SK-N-SH (cell line): ENCODE measurements at regions not wholly inside any gene's neighbourhood (a gene's known extent, or its start where the extent isn't known, plus 50 kb on each side); places are given as distances from the start of the nearest gene placed in this dataset.

Experiments
- CTCF ChIA-PET: fragments of 300-600, 350-600 bp; formaldehyde crosslinking; extraction: SDS; loops from one replicate; lab custom pipeline; 2021; lab: Yijun Ruan, JAX
- POLR2A ChIA-PET: fragments of 350-600 bp; sonication (Branson Sonifier 250); formaldehyde crosslinking; extraction: SDS; loops from one replicate; lab custom pipeline; 2020; ENCODE audit warnings: antibody characterized with exemption, inconsistent platforms; lab: Yijun Ruan, JAX
- DNase-seq: peaks from one replicate; pipeline ENCODE4 v3.0.0; 2012
- H2AFZ ChIP-seq: fragments of 200-600 bp; sonication (generic); 2 replicates; pipeline ENCODE4 v1.8.1; 2016; ENCODE audit warnings: antibody characterized with exemption, mild to moderate bottlenecking, low read depth
- H3F3A ChIP-seq: fragments of 200-600 bp; sonication (generic); replicated peaks from 2 replicates; pipeline ENCODE3; 2016; ENCODE audit warnings: antibody characterized with exemption, mild to moderate bottlenecking; ENCODE audit not compliant: insufficient read depth
- H3K27ac ChIP-seq, 2 experiments: fragments of 200-500 bp in 1 of 2; fragments of 200-600 bp in 1 of 2; sonication (Bioruptor generic) in 1 of 2; sonication (generic), shearing (Covaris generic) in 1 of 2; 2 replicates each; pipeline versions ENCODE4 v1.5.1 to v1.6.1; 2014 to 2016; ENCODE audit warnings: low read depth in 2 of 2, inconsistent platforms in 1 of 2, low read length in 1 of 2, mild to moderate bottlenecking in 1 of 2, mixed read lengths in 1 of 2
- H3K27me3 ChIP-seq: fragments of 200-600 bp; sonication (generic), shearing (Covaris generic); 2 replicates; pipeline ENCODE4 v1.6.1; 2016; ENCODE audit warnings: mixed run types; ENCODE audit not compliant: insufficient read depth
- H3K36me3 ChIP-seq, 2 experiments: fragments of 200-500 bp in 1 of 2; fragments of 200-600 bp in 1 of 2; sonication (Bioruptor generic) in 1 of 2; sonication (generic) in 1 of 2; replicated peaks in 1 of 2; 2 replicates each; pipeline versions ENCODE3 to v1.5.1; 2014 to 2016; ENCODE audit warnings: low read length in 1 of 2, mild to moderate bottlenecking in 1 of 2; ENCODE audit not compliant: insufficient read depth in 2 of 2, control insufficient read depth in 1 of 2
- H3K4me1 ChIP-seq, 2 experiments: fragments of 200-500 bp in 1 of 2; fragments of 200-600 bp in 1 of 2; sonication (Bioruptor generic) in 1 of 2; sonication (generic), shearing (Covaris generic) in 1 of 2; 2 replicates each; pipeline versions ENCODE4 v1.5.1 to v1.6.1; 2014 to 2016; ENCODE audit warnings: low read depth in 1 of 2, low read length in 1 of 2, mixed run types in 1 of 2; ENCODE audit not compliant: insufficient read depth in 2 of 2, control insufficient read depth in 1 of 2
- H3K4me2 ChIP-seq: fragments of 200-600 bp; sonication (generic), shearing (Covaris generic); 2 replicates; pipeline ENCODE4 v1.6.1; 2017; ENCODE audit warnings: mixed run types
- H3K4me3 ChIP-seq, 2 experiments: fragments of 200-500 bp in 1 of 2; fragments of 200-600 bp in 1 of 2; sonication (Bioruptor generic) in 1 of 2; sonication (generic), shearing (Covaris generic) in 1 of 2; 2 replicates each; pipeline versions ENCODE4 v1.5.1 to v1.8.1; 2014 to 2016; ENCODE audit warnings: low read depth in 2 of 2, inconsistent platforms in 1 of 2, low read length in 1 of 2, mild to moderate bottlenecking in 1 of 2, mixed read lengths in 1 of 2, moderate library complexity in 1 of 2
- H3K79me2 ChIP-seq: fragments of 200-600 bp; sonication (generic); 2 replicates; pipeline ENCODE4 v1.8.1; 2017; ENCODE audit warnings: mild to moderate bottlenecking; ENCODE audit not compliant: insufficient read depth
- H3K9ac ChIP-seq: fragments of 200-600 bp; sonication (generic); 2 replicates; pipeline ENCODE4 v1.6.1; 2017; ENCODE audit warnings: mixed run types
- H3K9me2 ChIP-seq: fragments of 200-600 bp; sonication (generic); 2 replicates; pipeline ENCODE4 v1.6.1; 2017; ENCODE audit warnings: mixed run types
- H3K9me3 ChIP-seq: fragments of 200-600 bp; sonication (generic); 2 replicates; pipeline ENCODE4 v1.6.1; 2017; ENCODE audit warnings: mixed run types, mild to moderate bottlenecking, moderate library complexity
- H4K20me1 ChIP-seq: fragments of 200-600 bp; sonication (generic); 2 replicates; pipeline ENCODE4 v1.6.1; 2017; ENCODE audit warnings: mild to moderate bottlenecking, mixed run types; ENCODE audit not compliant: insufficient read depth
- CHD2 ChIP-seq: fragments of 150-350 bp; IDR thresholded peaks from 2 replicates; pipeline ENCODE4 v1.6.1; 2018; ENCODE audit warnings: low read length; ENCODE audit not compliant: partially characterized antibody
- ELF1 ChIP-seq: IDR thresholded peaks from 2 replicates; pipeline ENCODE4 v1.4.0; 2012
- FOSL2 ChIP-seq: IDR thresholded peaks from 2 replicates; pipeline ENCODE4 v1.4.0; 2012; ENCODE audit warnings: low read depth, mild to moderate bottlenecking, moderate library complexity, borderline replicate concordance
- FOXJ3 ChIP-seq: sonication (generic); formaldehyde crosslinking; IDR thresholded peaks from 2 replicates; pipeline ENCODE4 v1.5.1; 2020; ENCODE audit warnings: mild to moderate bottlenecking, missing genetic modification reagents
- GABPA ChIP-seq: IDR thresholded peaks from 2 replicates; pipeline ENCODE4 v1.4.0; 2012; ENCODE audit warnings: low read depth, mild to moderate bottlenecking
- GATA2 ChIP-seq: sonication (generic); formaldehyde crosslinking; IDR thresholded peaks from 2 replicates; pipeline ENCODE4 v1.5.0; 2020; ENCODE audit warnings: mild to moderate bottlenecking, missing genetic modification reagents
- JUND ChIP-seq: IDR thresholded peaks from 2 replicates; pipeline ENCODE4 v1.4.0; 2012
- MEF2A ChIP-seq: IDR thresholded peaks from 2 replicates; pipeline ENCODE4 v1.4.0; 2012; ENCODE audit warnings: low read depth, borderline replicate concordance
- MXI1 ChIP-seq: IDR thresholded peaks from 2 replicates; pipeline ENCODE4 v1.6.1; 2012; ENCODE audit warnings: mild to moderate bottlenecking, low read depth, low read length, improper control_type of control experiment
- NFIC ChIP-seq: IDR thresholded peaks from 2 replicates; pipeline ENCODE4 v1.4.0; 2012; ENCODE audit warnings: borderline replicate concordance
- RAD21 ChIP-seq: IDR thresholded peaks from 2 replicates; pipeline ENCODE4 v1.6.1; 2012; ENCODE audit warnings: mild to moderate bottlenecking, low read length
- RCOR1 ChIP-seq: fragments of 150-350 bp; IDR thresholded peaks from 2 replicates; pipeline ENCODE4 v1.6.1; 2017; ENCODE audit warnings: antibody characterized with exemption, low read length
- RXRA ChIP-seq: IDR thresholded peaks from 2 replicates; pipeline ENCODE4 v1.4.0; 2012; ENCODE audit warnings: low read depth, mild to moderate bottlenecking, borderline replicate concordance
- SIN3A ChIP-seq: IDR thresholded peaks from 2 replicates; pipeline ENCODE4 v1.6.1; 2012; ENCODE audit warnings: low read depth, mild to moderate bottlenecking, low read length, moderate library complexity, borderline replicate concordance
- SMC3 ChIP-seq: IDR thresholded peaks from 2 replicates; pipeline ENCODE4 v1.6.1; 2012; ENCODE audit warnings: low read depth, low read length, improper control_type of control experiment
- TAF1 ChIP-seq: IDR thresholded peaks from 2 replicates; pipeline ENCODE4 v1.6.1; 2012; ENCODE audit warnings: low read depth, mild to moderate bottlenecking, low read length, moderate library complexity, borderline replicate concordance
- WGBS: methylation state at CpG from one replicate; pipeline ENCODE4 v1.1.6; 2017; ENCODE audit warnings: low lambda C conversion rate; 5-methylcytosine and 5-hydroxymethylcytosine counted together
- TF ChIP-seq, protein P1 (sequence below): IDR thresholded peaks from 2 replicates; pipeline ENCODE4 v1.4.0; 2012; ENCODE audit warnings: low read depth, borderline replicate concordance
- TF ChIP-seq, protein P2 (sequence below): fragments of 150-350 bp; IDR thresholded peaks from 2 replicates; pipeline ENCODE4 v1.6.1; 2017; ENCODE audit warnings: antibody characterized with exemption, low read length, low read depth, borderline replicate concordance
- TF ChIP-seq, protein P3 (sequence below): IDR thresholded peaks from 2 replicates; pipeline ENCODE4 v1.4.0; 2012; ENCODE audit warnings: low read depth, borderline replicate concordance
- TF ChIP-seq, protein P4 (sequence below): fragments of 150-350 bp; IDR thresholded peaks from 2 replicates; pipeline ENCODE4 v1.6.1; 2016; ENCODE audit warnings: mild to moderate bottlenecking, low read depth, low read length
- TF ChIP-seq, protein P5 (sequence below): IDR thresholded peaks from 2 replicates; pipeline ENCODE4 v1.6.1; 2012; ENCODE audit warnings: mild to moderate bottlenecking, low read depth, low read length, moderate library complexity

DNA sequence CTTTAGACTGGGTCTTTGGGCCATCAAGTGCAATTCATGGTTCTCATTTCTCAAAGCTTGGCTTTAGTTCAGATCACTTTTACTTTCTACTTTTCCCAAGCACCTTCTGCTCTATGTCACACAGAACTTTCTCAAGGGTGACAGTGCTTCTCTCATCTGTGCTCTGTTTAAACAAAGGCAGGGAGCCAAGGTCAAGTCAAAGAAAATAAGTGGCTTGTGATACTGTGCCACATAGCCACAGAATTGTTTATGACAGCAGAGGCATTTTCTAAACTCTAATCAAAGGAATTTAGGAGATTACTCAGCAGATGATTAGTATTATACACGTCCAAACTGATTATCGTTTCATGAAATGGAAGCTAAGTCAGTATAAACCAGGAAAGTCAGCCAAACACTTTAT, 348.0 kb downstream of the HDGFL1 start (continued):
- TF ChIP-seq, protein P1, sequence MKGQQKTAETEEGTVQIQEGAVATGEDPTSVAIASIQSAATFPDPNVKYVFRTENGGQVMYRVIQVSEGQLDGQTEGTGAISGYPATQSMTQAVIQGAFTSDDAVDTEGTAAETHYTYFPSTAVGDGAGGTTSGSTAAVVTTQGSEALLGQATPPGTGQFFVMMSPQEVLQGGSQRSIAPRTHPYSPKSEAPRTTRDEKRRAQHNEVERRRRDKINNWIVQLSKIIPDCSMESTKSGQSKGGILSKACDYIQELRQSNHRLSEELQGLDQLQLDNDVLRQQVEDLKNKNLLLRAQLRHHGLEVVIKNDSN = no peak
- no peak for TF ChIP-seq MXI1
- no peak for TF ChIP-seq SMC3
- TF ChIP-seq RCOR1 = no peak
- TF ChIP-seq, protein P2, sequence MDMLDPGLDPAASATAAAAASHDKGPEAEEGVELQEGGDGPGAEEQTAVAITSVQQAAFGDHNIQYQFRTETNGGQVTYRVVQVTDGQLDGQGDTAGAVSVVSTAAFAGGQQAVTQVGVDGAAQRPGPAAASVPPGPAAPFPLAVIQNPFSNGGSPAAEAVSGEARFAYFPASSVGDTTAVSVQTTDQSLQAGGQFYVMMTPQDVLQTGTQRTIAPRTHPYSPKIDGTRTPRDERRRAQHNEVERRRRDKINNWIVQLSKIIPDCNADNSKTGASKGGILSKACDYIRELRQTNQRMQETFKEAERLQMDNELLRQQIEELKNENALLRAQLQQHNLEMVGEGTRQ = no peak
- TF ChIP-seq SIN3A = no peak
- peak; percentile 62; the same call in 1 of the 2 replicates for TF ChIP-seq NFIC
- TF ChIP-seq, all 33 proteins: peak for 8

DNA sequence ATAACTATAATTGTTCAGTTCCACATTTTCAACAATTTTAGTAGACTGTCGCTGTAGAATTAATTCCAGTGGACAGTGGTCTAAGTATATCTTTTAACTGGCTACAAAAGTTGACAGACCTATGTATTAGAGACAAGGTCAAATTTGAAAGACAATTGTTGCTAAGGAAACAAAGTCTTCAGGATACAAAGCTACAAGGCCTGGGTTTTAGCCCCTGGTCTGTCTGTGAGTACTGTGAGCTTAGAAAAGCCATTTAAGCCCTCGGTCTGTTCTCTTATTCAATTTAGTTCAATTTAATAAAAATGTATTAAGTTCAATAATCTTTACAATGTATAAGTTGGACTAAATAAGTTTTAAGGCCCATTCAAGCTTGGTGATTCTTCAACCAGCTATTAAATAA, 352.5 kb downstream of the HDGFL1 start:
- no peak overlapping the region; a peak in 1 of 4 replicates for H3K27ac ChIP-seq
- H3K4me2 ChIP-seq = no peak overlapping the region
- H3K4me1 ChIP-seq = peaks cover 0 to 20% of the 10 kb centered on the region in 2 experiments; a peak in 2 of 4 replicates
- H3K79me2 ChIP-seq = no peaks in the 10 kb centered on the region
- no peak for DNase-seq
- no peak overlapping the region for H2AFZ ChIP-seq
- H3K36me3 ChIP-seq = no peaks in the 10 kb centered on the region
- CTCF ChIA-PET = no interaction called here
- no peaks in the 10 kb centered on the region for H3K27me3 ChIP-seq
- H3K9me2 ChIP-seq = no peaks in the 10 kb centered on the region
- WGBS = 77% methylated on average over 2 of the region's 2 CpGs
- TF ChIP-seq ELF1 (no peak), MXI1 (no peak), JUND (no peak), FOXJ3 (CRISPR knock-in tag) (no peak), RXRA (no peak), GATA2 (no peak), CHD2 (no peak), NFIC (no peak), GABPA (no peak), TAF1 (no peak), MEF2A (no peak), SIN3A (no peak), FOSL2 (no peak), RAD21 (no peak)
- TF ChIP-seq, protein P3, sequence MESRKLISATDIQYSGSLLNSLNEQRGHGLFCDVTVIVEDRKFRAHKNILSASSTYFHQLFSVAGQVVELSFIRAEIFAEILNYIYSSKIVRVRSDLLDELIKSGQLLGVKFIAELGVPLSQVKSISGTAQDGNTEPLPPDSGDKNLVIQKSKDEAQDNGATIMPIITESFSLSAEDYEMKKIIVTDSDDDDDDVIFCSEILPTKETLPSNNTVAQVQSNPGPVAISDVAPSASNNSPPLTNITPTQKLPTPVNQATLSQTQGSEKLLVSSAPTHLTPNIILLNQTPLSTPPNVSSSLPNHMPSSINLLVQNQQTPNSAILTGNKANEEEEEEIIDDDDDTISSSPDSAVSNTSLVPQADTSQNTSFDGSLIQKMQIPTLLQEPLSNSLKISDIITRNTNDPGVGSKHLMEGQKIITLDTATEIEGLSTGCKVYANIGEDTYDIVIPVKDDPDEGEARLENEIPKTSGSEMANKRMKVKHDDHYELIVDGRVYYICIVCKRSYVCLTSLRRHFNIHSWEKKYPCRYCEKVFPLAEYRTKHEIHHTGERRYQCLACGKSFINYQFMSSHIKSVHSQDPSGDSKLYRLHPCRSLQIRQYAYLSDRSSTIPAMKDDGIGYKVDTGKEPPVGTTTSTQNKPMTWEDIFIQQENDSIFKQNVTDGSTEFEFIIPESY = no peak
- TF ChIP-seq, protein P4, sequence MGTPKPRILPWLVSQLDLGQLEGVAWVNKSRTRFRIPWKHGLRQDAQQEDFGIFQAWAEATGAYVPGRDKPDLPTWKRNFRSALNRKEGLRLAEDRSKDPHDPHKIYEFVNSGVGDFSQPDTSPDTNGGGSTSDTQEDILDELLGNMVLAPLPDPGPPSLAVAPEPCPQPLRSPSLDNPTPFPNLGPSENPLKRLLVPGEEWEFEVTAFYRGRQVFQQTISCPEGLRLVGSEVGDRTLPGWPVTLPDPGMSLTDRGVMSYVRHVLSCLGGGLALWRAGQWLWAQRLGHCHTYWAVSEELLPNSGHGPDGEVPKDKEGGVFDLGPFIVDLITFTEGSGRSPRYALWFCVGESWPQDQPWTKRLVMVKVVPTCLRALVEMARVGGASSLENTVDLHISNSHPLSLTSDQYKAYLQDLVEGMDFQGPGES = no peak
- TF ChIP-seq, protein P2 = no peak
- TF ChIP-seq, protein P5, sequence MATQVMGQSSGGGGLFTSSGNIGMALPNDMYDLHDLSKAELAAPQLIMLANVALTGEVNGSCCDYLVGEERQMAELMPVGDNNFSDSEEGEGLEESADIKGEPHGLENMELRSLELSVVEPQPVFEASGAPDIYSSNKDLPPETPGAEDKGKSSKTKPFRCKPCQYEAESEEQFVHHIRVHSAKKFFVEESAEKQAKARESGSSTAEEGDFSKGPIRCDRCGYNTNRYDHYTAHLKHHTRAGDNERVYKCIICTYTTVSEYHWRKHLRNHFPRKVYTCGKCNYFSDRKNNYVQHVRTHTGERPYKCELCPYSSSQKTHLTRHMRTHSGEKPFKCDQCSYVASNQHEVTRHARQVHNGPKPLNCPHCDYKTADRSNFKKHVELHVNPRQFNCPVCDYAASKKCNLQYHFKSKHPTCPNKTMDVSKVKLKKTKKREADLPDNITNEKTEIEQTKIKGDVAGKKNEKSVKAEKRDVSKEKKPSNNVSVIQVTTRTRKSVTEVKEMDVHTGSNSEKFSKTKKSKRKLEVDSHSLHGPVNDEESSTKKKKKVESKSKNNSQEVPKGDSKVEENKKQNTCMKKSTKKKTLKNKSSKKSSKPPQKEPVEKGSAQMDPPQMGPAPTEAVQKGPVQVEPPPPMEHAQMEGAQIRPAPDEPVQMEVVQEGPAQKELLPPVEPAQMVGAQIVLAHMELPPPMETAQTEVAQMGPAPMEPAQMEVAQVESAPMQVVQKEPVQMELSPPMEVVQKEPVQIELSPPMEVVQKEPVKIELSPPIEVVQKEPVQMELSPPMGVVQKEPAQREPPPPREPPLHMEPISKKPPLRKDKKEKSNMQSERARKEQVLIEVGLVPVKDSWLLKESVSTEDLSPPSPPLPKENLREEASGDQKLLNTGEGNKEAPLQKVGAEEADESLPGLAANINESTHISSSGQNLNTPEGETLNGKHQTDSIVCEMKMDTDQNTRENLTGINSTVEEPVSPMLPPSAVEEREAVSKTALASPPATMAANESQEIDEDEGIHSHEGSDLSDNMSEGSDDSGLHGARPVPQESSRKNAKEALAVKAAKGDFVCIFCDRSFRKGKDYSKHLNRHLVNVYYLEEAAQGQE = no peak
- no peak overlapping the region for H3K9ac ChIP-seq
- H4K20me1 ChIP-seq = no peaks in the 10 kb centered on the region
- H3K9me3 ChIP-seq = no peaks in the 10 kb centered on the region
- H3F3A ChIP-seq = no peaks in the 10 kb centered on the region
- no peak overlapping the region for H3K4me3 ChIP-seq
- POLR2A ChIA-PET = no interaction called here
